ENCODE measurements at regions not wholly inside any gene's neighbourhood (a gene's known extent, or its start where the extent isn't known, plus 50 kb on each side); places are given as distances from the start of the nearest gene placed in this dataset.

DNA sequence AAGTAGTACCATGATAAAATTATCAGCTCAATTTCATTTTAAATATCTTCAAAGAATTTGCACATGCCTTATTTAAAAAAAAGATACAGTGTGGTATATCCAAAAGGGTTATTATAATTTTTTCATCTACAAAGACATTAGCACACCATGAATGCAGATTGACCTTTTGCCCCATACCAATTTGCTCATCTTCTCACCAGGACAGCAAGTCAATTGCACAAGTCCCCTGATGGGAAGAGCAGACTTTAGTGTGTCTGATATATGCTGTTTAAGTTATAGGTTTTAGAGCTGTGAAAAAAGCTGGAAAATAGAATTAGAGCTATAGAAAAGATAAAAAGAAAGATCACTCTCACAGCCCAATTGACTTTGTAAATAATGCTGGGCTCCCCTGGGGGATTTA, 325.8 kb upstream of the CDH6 start:
- no peak for TF ChIP-seq EZH2 (IDR thresholded peaks at IDR 0.05; ENCODE audit: low read length, missing control alignments)
- TF ChIP-seq, protein P1, sequence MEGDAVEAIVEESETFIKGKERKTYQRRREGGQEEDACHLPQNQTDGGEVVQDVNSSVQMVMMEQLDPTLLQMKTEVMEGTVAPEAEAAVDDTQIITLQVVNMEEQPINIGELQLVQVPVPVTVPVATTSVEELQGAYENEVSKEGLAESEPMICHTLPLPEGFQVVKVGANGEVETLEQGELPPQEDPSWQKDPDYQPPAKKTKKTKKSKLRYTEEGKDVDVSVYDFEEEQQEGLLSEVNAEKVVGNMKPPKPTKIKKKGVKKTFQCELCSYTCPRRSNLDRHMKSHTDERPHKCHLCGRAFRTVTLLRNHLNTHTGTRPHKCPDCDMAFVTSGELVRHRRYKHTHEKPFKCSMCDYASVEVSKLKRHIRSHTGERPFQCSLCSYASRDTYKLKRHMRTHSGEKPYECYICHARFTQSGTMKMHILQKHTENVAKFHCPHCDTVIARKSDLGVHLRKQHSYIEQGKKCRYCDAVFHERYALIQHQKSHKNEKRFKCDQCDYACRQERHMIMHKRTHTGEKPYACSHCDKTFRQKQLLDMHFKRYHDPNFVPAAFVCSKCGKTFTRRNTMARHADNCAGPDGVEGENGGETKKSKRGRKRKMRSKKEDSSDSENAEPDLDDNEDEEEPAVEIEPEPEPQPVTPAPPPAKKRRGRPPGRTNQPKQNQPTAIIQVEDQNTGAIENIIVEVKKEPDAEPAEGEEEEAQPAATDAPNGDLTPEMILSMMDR (conservative IDR thresholded peaks at IDR 0.05 in 1 of 2, IDR thresholded peaks at IDR 0.05 in 1 of 2; ENCODE audit: low read depth in 1 of 2, low read length in 2 of 2): no peak
- Histone ChIP-seq H3K27ac (ENCODE audit: insufficient read depth, low read length) (no peak overlapping the region), H3K27me3 (ENCODE audit: control insufficient read depth, insufficient read depth, low read length) (no peaks in the 10 kb centered on the region), H3K9me3 (ENCODE audit: control insufficient read depth, insufficient read depth, low read depth, low read length) (no peaks in the 10 kb centered on the region), H3K4me2 (ENCODE audit: extremely low read depth, insufficient read depth, low read length) (no peak overlapping the region), H3K4me3 (replicated peaks in 1 of 4; ENCODE audit: control extremely low read depth in 1 of 4, insufficient read depth in 1 of 4, low read depth in 3 of 4, low read length in 4 of 4) (no peak overlapping the region), H3K79me2 (ENCODE audit: control insufficient read depth, insufficient read depth, low read length) (no peaks in the 10 kb centered on the region), H3K4me1 (ENCODE audit: control insufficient read depth, extremely low read depth, insufficient read depth, low read length) (no peaks in the 10 kb centered on the region), H2AFZ (ENCODE audit: low read length) (no peak overlapping the region), H3K9ac (ENCODE audit: insufficient read depth, low read length) (no peak overlapping the region), H4K20me1 (ENCODE audit: control insufficient read depth, extremely low read depth, insufficient read depth, low read length) (no peaks in the 10 kb centered on the region), H3K36me3 (ENCODE audit: control insufficient read depth, insufficient read depth, low read length) (no peaks in the 10 kb centered on the region)
- no peak for DNase-seq (ENCODE audit: low read depth in 2 of 2)

- DNase-seq (ENCODE audit: low read depth in 2 of 2): peak in 1 of 2 donors; percentile 3
- no peaks in the 10 kb centered on the region for H3K27me3 ChIP-seq (ENCODE audit: control insufficient read depth, insufficient read depth, low read length)
- no peak for TF ChIP-seq EZH2 (IDR thresholded peaks at IDR 0.05; ENCODE audit: low read length, missing control alignments)
- TF ChIP-seq, protein P1 (conservative IDR thresholded peaks at IDR 0.05 in 1 of 2, IDR thresholded peaks at IDR 0.05 in 1 of 2; ENCODE audit: low read depth in 1 of 2, low read length in 2 of 2): no peak
- no peak overlapping the region for H3K4me3 ChIP-seq (replicated peaks in 1 of 4; ENCODE audit: control extremely low read depth in 1 of 4, insufficient read depth in 1 of 4, low read depth in 3 of 4, low read length in 4 of 4)
- no peaks in the 10 kb centered on the region for H3K79me2 ChIP-seq (ENCODE audit: control insufficient read depth, insufficient read depth, low read length)
- no peak overlapping the region for H3K9ac ChIP-seq (ENCODE audit: insufficient read depth, low read length)
- H3K4me2 ChIP-seq (ENCODE audit: extremely low read depth, insufficient read depth, low read length): no peak overlapping the region
- H4K20me1 ChIP-seq (ENCODE audit: control insufficient read depth, extremely low read depth, insufficient read depth, low read length): no peaks in the 10 kb centered on the region
- no peaks in the 10 kb centered on the region for H3K9me3 ChIP-seq (ENCODE audit: control insufficient read depth, insufficient read depth, low read depth, low read length)
- H3K36me3 ChIP-seq (ENCODE audit: control insufficient read depth, insufficient read depth, low read length): no peaks in the 10 kb centered on the region
- no peaks in the 10 kb centered on the region for H3K4me1 ChIP-seq (ENCODE audit: control insufficient read depth, extremely low read depth, insufficient read depth, low read length)
- H2AFZ ChIP-seq (ENCODE audit: low read length): no peak overlapping the region
- no peak overlapping the region for H3K27ac ChIP-seq (ENCODE audit: insufficient read depth, low read length)
These were observed 327.3 kb upstream of the CDH6 start for GRCh38 chr5:30866142-30866541.

GRCh38 chr5:30856242-30856641, 337.2 kb upstream of the CDH6 start:
- DNase-seq (ENCODE audit: low read depth in 2 of 2): no peak
- Histone ChIP-seq H3K4me1 (ENCODE audit: control insufficient read depth, extremely low read depth, insufficient read depth, low read length) (no peaks in the 10 kb centered on the region), H3K4me2 (ENCODE audit: extremely low read depth, insufficient read depth, low read length) (no peak overlapping the region), H2AFZ (ENCODE audit: low read length) (no peak overlapping the region), H3K4me3 (replicated peaks in 1 of 4; ENCODE audit: control extremely low read depth in 1 of 4, insufficient read depth in 1 of 4, low read depth in 3 of 4, low read length in 4 of 4) (no peak overlapping the region), H3K36me3 (ENCODE audit: control insufficient read depth, insufficient read depth, low read length) (no peaks in the 10 kb centered on the region), H3K79me2 (ENCODE audit: control insufficient read depth, insufficient read depth, low read length) (no peaks in the 10 kb centered on the region), H3K9me3 (ENCODE audit: control insufficient read depth, insufficient read depth, low read depth, low read length) (no peaks in the 10 kb centered on the region), H3K27ac (ENCODE audit: insufficient read depth, low read length) (no peak overlapping the region), H4K20me1 (ENCODE audit: control insufficient read depth, extremely low read depth, insufficient read depth, low read length) (no peaks in the 10 kb centered on the region), H3K9ac (ENCODE audit: insufficient read depth, low read length) (no peak overlapping the region), H3K27me3 (ENCODE audit: control insufficient read depth, insufficient read depth, low read length) (no peaks in the 10 kb centered on the region)
- TF ChIP-seq, protein P1 (conservative IDR thresholded peaks at IDR 0.05 in 1 of 2, IDR thresholded peaks at IDR 0.05 in 1 of 2; ENCODE audit: low read depth in 1 of 2, low read length in 2 of 2): no peak
- no peak for TF ChIP-seq EZH2 (IDR thresholded peaks at IDR 0.05; ENCODE audit: low read length, missing control alignments)

Measured in fibroblast of lung (primary cell).